Ovary (tissue), 7 donors: ENCODE measurements at regions not wholly inside any gene's neighbourhood (a gene's known extent, or its start where the extent isn't known, plus 50 kb on each side); places are given as distances from the start of the nearest gene placed in this dataset.

Source experiments
- DNase-seq, 5 donors: peaks; one replicate each; pipeline ENCODE4 v3.0.0-alpha.2; 2019 to 2020
- H3K27ac ChIP-seq, 2 donors: fragments of 200-600 bp; one replicate each; pipeline versions ENCODE4 v1.5.1 to v1.8.0; 2019 to 2022
- H3K27me3 ChIP-seq: fragments of 200-600 bp; one replicate; pipeline ENCODE4 v1.8.0; 2022
- H3K36me3 ChIP-seq: fragments of 200-600 bp; sonication (generic); one replicate; pipeline ENCODE4 v1.5.1; 2019
- H3K4me1 ChIP-seq: one replicate; pipeline ENCODE4 v1.8.1; 2013; ENCODE audit warnings: mild to moderate bottlenecking, moderate library complexity; ENCODE audit not compliant: insufficient read depth
- H3K4me3 ChIP-seq: fragments of 200-600 bp; sonication (generic); one replicate; pipeline ENCODE4 v1.5.1; 2017
- H3K9me3 ChIP-seq, 2 donors: fragments of 200-600 bp in 1 of 2; sonication (generic) in 1 of 2; one replicate each; pipeline versions ENCODE4 v1.5.1 to v1.8.1; 2013 to 2019; ENCODE audit warnings: mild to moderate bottlenecking in 1 of 2, moderate library complexity in 1 of 2
- EP300 ChIP-seq: sonication (generic); formaldehyde crosslinking; IDR thresholded peaks from one replicate; pipeline ENCODE4 v1.6.1; 2017; ENCODE audit warnings: antibody characterized with exemption
- POLR2A ChIP-seq: fragments of 450-650 bp; IDR thresholded peaks from one replicate; pipeline ENCODE4 v1.6.1; 2017; ENCODE audit warnings: antibody characterized with exemption, mild to moderate bottlenecking, moderate library complexity
- WGBS, 3 donors: extraction: QIAGEN DNeasy Blood & Tissue Kit in 1 of 3; methylation state at CpG; one replicate each; pipeline versions ENCODE4 v1.1.5 to v1.1.7; 2013 to 2017; 5-methylcytosine and 5-hydroxymethylcytosine counted together
- intact Hi-C, 4 donors: fragments of 100-400 bp; cut with DNase I; formaldehyde crosslinking; loops; one replicate each; pipeline versions ENCODE4 v1.11.0 to v1.15.1; 2022 to 2023
- TF ChIP-seq, protein P1 (sequence below), 3 donors: fragments of 450-650 bp in 2 of 3; fragments of 200-600 bp in 1 of 3; IDR thresholded peaks; one replicate each; pipeline versions ENCODE4 v1.5.1 to v1.8.0; 2016 to 2022; ENCODE audit warnings: antibody characterized with exemption in 3 of 3, mild to moderate bottlenecking in 1 of 3
- donor health status: DM: no; HTN: no; CAD: no; lungs with moderate emphysema.
- donor health status: DM: no; HTN: no; CAD: no.
- donor health status: Bipolar disorder and iron deficiency.
- donor health status: DM: no; HTN: no; CAD: no.
- donor health status: DM: yes; HTN: yes; CAD: no.

DNA sequence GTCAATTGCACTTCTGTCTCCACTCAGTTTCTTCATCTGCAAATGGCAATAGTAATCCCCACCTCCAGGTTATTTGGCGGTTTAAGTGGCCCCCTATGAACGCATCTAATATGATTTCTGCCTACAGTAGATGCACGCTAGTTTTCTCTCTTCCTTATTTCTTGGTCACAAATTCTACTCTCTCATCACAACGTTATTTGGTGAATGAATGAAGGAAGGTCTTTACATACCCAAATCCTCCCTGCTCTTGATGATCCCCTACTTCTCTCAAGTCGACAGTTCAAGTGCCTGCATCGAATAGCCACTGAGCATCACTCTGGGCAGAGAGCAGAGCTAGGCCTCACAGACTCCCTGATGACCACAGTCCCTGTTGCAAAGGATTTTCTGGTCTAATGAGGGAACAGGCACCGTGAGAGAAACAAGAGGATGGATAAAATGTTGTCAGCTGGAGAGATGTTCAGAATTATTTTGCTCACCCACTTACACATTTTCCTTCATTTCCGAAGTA, 181.2 kb upstream of the SMAD3 start:
- Histone ChIP-seq H3K36me3 (no peaks in the 10 kb centered on the region), H3K4me1 (peaks cover 5% of the 10 kb centered on the region), H3K27me3 (no peaks in the 10 kb centered on the region), H3K9me3 (no peaks in the 10 kb centered on the region), H3K27ac (peak overlapping the region in 1 of 2 donors; percentile 50), H3K4me3 (no peak overlapping the region)
- no peak for TF ChIP-seq POLR2A
- TF ChIP-seq, protein P1, sequence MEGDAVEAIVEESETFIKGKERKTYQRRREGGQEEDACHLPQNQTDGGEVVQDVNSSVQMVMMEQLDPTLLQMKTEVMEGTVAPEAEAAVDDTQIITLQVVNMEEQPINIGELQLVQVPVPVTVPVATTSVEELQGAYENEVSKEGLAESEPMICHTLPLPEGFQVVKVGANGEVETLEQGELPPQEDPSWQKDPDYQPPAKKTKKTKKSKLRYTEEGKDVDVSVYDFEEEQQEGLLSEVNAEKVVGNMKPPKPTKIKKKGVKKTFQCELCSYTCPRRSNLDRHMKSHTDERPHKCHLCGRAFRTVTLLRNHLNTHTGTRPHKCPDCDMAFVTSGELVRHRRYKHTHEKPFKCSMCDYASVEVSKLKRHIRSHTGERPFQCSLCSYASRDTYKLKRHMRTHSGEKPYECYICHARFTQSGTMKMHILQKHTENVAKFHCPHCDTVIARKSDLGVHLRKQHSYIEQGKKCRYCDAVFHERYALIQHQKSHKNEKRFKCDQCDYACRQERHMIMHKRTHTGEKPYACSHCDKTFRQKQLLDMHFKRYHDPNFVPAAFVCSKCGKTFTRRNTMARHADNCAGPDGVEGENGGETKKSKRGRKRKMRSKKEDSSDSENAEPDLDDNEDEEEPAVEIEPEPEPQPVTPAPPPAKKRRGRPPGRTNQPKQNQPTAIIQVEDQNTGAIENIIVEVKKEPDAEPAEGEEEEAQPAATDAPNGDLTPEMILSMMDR (IDR thresholded peaks at IDR 0.05), result no peak
- no peak for TF ChIP-seq EP300
- intact Hi-C loops, result no loop called here
- 68 to 77% (median 74%) methylated on average over 8 of the region's 8 CpGs for WGBS, 3 donors
- DNase-seq, result no peak

DNA sequence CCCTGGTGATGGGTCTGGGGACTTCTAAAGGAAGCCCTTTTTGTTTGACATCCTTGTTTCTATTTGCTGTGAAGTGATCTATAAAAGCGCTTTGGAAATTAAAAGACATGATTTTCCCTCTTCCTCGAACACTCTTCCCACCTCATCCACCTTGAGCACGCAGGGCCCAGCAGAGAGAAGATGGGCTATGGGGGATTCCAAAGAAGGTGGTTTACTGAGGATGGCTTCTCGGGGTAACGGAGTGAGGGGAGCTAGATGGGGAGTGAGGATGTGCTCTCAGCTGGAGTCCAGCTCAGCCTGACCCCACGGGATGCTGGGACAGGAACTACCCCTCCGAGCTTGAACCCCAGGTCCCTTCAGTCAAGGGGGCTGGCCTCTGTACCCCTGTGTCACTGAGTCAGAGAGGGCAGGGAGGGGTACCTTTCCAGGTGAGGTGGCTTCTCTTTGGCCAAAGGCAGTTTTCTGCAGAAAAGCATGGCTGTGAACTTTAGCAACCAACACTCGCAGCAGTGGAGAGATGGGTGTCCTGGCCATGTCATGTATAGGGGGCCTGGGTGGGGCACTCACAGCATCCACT, 180.7 kb upstream of the SMAD3 start:
- WGBS, 3 donors, result 91 to 96% (median 92%) methylated on average over 8 of the region's 8 CpGs
- H3K9me3 ChIP-seq, result no peaks in the 10 kb centered on the region
- H3K27me3 ChIP-seq, result no peaks in the 10 kb centered on the region
- peaks cover 5% of the 10 kb centered on the region for H3K4me1 ChIP-seq
- no peak overlapping the region for H3K4me3 ChIP-seq
- H3K36me3 ChIP-seq, result no peaks in the 10 kb centered on the region
- intact Hi-C loops, result loop anchor here in 1 of 4 donors (5.0 kb wide), 1 partner anchor 1848 kb away; no protein-coding TSS in a partner anchor
- H3K27ac ChIP-seq, result no peak overlapping the region
- TF ChIP-seq POLR2A (no peak), EP300 (no peak)
- TF ChIP-seq, protein P1 (IDR thresholded peaks at IDR 0.05), result no peak
- DNase-seq, result no peak

DNA sequence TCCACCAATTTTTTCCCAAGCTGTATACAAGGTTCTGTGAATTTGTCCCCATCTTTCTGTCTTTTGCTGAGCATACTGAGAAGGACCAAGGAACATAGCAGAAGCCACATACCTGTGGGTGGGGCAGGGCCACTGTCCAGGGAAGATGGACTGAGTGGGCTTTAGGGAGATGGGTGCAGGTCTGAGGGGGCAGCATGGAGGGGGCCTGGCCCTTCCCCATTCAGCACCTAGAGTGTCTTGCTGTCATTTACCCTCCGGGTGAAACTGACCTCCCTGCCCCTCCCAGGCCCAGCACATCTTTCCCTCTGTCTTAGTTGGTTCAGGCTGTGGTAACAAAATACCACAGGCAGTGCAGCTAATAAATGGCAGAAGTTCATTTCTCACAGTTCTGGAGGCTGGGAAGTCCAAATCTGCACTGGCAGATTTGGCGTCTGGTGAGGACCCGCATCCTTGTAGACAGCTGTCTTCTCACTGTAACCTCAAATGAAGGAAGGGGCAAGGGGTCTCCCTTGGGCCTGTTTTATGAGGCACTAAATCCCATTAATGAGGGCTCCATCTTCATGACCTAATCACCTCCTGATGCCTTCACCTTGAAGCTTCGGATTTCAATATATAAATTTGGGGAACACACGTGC, 180.0 kb upstream of the SMAD3 start:
- Histone ChIP-seq H3K4me3 (no peak overlapping the region), H3K36me3 (no peaks in the 10 kb centered on the region), H3K9me3 (no peaks in the 10 kb centered on the region), H3K27ac (no peak overlapping the region), H3K27me3 (no peaks in the 10 kb centered on the region), H3K4me1 (peaks cover 5% of the 10 kb centered on the region)
- intact Hi-C loops, result loop anchor here in 1 of 4 donors (5.0 kb wide), 1 partner anchor 1847 kb away; no protein-coding TSS in a partner anchor
- no peak for TF ChIP-seq EP300
- TF ChIP-seq POLR2A, result no peak
- TF ChIP-seq, protein P1 (IDR thresholded peaks at IDR 0.05), result no peak
- no peak for DNase-seq
- 90 to 93% (median 93%) methylated on average over 5 of the region's 5 CpGs for WGBS, 3 donors

DNA sequence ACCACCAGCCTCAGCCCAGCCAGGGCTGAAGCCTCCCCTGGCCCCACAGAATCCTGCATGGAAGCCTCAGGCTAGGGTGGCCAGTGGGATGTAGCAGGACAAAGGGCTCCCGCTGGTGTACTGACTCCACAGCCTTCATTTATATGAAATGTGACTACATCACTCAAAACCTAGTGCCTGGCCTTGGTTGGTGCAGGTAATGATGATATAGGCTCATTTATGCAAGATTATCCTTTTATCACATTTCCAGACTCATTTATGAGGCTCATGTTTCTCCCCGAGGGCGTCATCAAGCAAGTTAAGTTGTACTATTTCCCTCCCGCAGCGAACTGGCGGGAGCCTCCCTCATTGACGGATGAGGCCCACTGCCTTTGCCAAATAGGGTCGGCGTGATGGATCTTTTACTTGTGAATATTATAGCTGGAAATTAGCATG, 179.1 kb upstream of the SMAD3 start:
- DNase-seq, result no peak
- intact Hi-C loops, result loop anchor here in 1 of 4 donors (5.0 kb wide), 1 partner anchor 1846 kb away; no protein-coding TSS in a partner anchor

More for the DNA sequence above, 179.1 kb upstream of the SMAD3 start:
- Histone ChIP-seq H3K27me3 (no peaks in the 10 kb centered on the region), H3K4me3 (no peak overlapping the region), H3K27ac (no peak overlapping the region), H3K36me3 (no peaks in the 10 kb centered on the region), H3K4me1 (peaks cover 5% of the 10 kb centered on the region), H3K9me3 (no peaks in the 10 kb centered on the region)
- 84 to 93% (median 87%) methylated on average over 9 of the region's 9 CpGs for WGBS, 3 donors
- TF ChIP-seq EP300, result no peak
- TF ChIP-seq, protein P1 (IDR thresholded peaks at IDR 0.05), result no peak
- no peak for TF ChIP-seq POLR2A
